ENCODE measurements at regions not wholly inside any gene's neighbourhood (a gene's known extent, or its start where the extent isn't known, plus 50 kb on each side); places are given as distances from the start of the nearest gene placed in this dataset.

- TF ChIP-seq CTCF (IDR thresholded peaks at IDR 0.05; ENCODE audit: insufficient read depth, low read depth, low read length), result no peak
- H3K4me3 ChIP-seq (ENCODE audit: low read depth, low read length), result no peak overlapping the region
- DNase-seq (ENCODE audit: low read depth), result no peak
Observed at GRCh38 chr7:20064181-20064970, 152.8 kb downstream of the MACC1 start.

- DNase-seq (ENCODE audit: low read depth), result no peak
- no peak overlapping the region for H3K4me3 ChIP-seq (ENCODE audit: low read depth, low read length)
- TF ChIP-seq CTCF (IDR thresholded peaks at IDR 0.05; ENCODE audit: insufficient read depth, low read depth, low read length), result no peak
Observed at GRCh38 chr7:20063644-20064043, 153.5 kb downstream of the MACC1 start.

- no peak overlapping the region for H3K4me3 ChIP-seq (ENCODE audit: low read depth, low read length)
- no peak for DNase-seq (ENCODE audit: low read depth)
- no peak for TF ChIP-seq CTCF (IDR thresholded peaks at IDR 0.05; ENCODE audit: insufficient read depth, low read depth, low read length)
Observed at GRCh38 chr7:20062932-20063331, 154.3 kb downstream of the MACC1 start.

GRCh38 chr7:20053334-20054104 is 163.7 kb downstream of the MACC1 start:
- TF ChIP-seq CTCF (IDR thresholded peaks at IDR 0.05; ENCODE audit: insufficient read depth, low read depth, low read length), result no peak
- H3K4me3 ChIP-seq (ENCODE audit: low read depth, low read length), result no peak overlapping the region
- no peak for DNase-seq (ENCODE audit: low read depth)

- no peak for TF ChIP-seq CTCF (IDR thresholded peaks at IDR 0.05; ENCODE audit: insufficient read depth, low read depth, low read length)
- no peak overlapping the region for H3K4me3 ChIP-seq (ENCODE audit: low read depth, low read length)
- DNase-seq (ENCODE audit: low read depth), result no peak
Observed at GRCh38 chr7:20050241-20050966, 166.8 kb downstream of the MACC1 start.

- no peak for DNase-seq (ENCODE audit: low read depth)
- no peak overlapping the region for H3K4me3 ChIP-seq (ENCODE audit: low read depth, low read length)
- no peak for TF ChIP-seq CTCF (IDR thresholded peaks at IDR 0.05; ENCODE audit: insufficient read depth, low read depth, low read length)
Observed at GRCh38 chr7:20038676-20039075, 178.5 kb downstream of the MACC1 start.

Measured in fibroblast of villous mesenchyme (primary cell).